NCI-H187 (cell line): ENCODE measurements at regions not wholly inside any gene's neighbourhood (a gene's known extent, or its start where the extent isn't known, plus 50 kb on each side); places are given as distances from the start of the nearest gene placed in this dataset.
"Not testable (repeated sequence)": the region's sequence is repeated elsewhere in the genome, so short reads cannot be mapped to it uniquely, and the experiment has no call there.

Source experiments
- DNase-seq, 2 experiments: peaks; one replicate each; lab custom pipeline; 2025; lab: John Stamatoyannopoulos, UW

DNA sequence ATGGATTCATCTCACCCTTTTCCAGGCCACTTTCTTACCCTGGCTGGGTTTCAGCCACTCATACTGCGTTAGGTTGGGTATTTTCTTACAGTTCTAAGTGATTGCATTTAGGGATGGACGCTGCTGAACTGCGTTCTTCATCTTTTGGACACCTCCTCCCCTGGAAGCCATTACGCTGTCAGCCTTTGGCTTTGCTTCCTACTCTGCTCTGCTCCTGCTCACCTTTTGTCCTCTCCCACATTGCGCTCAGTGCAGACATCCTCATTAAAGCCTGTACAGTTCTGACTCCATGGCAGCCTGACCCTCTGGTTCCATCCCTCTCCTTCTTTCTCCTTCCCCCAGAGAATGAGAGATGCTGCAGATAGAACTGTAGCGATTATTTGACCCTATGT lies 108.9 kb downstream of the SRGAP2 start:
- DNase-seq: not testable (repeated sequence)

DNA sequence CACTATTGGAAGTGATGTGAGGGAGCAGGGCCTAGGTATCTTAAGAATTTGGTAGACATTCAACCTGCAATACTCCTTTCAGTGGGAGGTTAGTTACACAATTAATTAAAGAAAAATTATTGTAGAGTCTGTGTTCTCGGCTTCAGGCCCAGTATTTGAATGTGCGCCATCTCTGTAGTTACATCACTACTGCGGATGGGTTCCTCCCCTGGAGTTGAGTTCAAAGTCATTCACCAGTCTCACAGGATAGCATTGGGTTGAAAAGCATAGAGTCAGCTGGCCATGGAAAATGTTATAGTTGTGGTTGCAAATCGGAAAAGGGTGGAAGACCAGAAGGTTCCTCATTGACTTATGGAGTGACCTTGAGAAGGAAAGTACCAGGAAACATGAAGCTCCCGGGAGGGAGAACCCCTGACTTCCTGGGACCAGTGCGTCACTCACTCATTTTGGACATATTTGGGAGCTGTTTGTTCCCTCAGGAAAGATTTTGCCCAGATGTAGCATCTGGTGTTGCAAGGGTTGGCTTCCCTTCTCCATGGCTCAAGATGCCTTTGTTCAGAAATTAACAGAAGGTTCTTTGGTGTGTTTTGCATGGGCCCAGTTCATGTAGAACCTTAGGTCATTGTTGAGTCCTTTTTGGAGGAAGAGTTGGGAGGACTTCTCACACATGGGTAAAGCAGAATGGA lies 111.8 kb downstream of the SRGAP2 start:
- not testable (repeated sequence) for DNase-seq

DNA sequence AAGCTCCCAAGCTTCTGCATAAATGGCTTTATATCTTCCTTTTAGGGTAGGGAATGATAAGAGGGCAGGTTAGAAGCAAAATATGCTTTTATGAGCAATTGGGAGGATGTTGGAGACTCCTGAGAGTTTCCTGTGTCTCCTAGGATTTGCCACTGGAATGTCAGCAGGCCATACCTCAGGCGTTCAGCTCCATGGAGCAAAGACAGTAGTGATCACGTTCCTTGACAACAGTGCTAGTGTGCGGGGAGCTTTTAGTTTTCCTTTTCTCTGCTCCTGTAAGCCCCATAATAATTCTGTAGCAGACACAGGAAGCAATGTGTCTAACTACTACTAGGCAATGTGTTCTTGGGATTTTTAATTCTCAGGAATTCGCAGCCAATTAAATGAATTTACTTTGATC lies 113.6 kb downstream of the SRGAP2 start:
- DNase-seq: not testable (repeated sequence)

DNA sequence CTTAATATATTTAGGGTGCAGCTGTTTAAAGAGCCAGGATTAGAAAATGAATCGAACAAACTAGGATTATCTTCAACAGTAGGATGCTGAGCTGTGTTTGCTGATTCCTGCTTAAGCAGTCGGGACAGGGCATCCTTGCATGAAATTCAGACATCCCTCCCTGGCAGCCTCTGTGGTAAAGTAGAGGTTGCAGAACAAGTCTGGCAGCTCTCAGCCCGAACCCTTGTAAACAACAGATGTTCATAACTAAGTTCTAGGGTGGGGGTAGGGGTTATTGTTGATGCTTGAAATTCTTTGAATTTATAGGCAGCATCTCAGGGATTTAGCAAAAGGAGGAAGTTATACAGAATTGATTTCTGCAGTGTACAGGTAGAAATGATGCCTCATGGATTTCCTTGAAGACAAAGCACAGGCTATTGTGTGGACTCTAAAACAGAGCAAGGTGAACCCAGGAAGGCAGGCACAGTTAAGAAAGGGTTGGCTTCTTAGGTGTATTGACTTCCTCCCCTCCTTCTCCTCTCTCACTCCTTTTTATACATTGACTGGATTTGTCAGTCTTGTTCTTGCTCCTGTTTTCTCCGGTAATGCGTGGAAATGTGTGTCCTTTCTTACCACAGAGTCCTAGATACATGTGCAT lies 114.7 kb downstream of the SRGAP2 start:
- not testable (repeated sequence) for DNase-seq

DNA sequence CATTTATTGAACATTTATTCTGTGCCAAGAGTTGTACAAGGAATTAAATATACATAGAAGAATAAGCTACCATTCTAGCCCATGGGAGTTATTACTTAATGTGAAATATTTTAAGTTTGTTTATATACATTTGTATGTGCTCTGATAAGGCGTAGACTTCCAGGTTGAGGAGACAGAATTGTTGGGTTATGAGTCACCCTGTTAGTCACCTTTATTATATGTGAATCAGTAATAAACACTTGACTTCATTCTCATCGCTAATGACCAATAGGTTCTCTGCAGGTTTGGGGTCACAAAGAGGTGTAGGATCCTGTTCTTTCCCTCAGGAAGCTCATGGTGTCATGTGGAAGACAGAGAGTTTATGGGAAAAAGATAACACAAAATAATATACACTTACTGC lies 116.9 kb downstream of the SRGAP2 start:
- DNase-seq: not testable (repeated sequence)

DNA sequence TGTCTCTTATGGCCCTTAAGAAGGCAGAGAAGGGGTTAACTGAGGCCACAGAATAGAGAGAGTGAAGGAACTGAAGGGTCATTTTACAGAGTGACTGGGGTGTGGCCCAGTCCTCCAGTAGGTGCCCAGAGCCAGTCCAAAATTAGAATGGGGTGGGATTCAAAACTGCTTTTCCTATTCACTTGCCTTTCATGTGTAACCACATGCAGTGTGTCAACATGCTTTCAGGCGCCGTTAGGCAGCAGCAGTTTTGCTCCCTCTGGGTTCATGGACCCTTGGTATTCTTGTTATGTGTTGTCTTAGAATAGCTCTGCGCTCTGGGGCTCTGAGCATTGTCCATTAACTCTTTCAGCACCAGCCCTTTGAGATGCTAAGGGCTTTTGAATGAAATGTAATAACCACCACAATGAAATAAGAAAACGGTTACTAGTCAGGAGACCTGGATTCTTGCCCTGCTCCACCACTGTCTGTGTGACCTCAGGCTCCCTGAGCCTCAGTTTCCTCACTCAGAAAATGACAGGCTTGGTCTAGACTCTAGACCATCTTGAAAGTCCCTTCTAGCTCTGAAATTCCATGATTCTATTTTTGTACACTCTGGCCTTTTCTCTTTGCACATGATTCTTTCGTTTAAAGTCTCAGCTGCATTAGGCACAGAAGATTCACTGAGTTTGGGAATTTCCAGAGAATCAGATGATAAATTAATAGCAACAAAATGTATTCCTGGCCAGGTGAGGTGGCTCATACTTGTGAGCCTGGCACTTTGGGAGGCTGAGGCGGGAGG lies 123.0 kb downstream of the SRGAP2 start:
- DNase-seq: not testable (repeated sequence)

DNA sequence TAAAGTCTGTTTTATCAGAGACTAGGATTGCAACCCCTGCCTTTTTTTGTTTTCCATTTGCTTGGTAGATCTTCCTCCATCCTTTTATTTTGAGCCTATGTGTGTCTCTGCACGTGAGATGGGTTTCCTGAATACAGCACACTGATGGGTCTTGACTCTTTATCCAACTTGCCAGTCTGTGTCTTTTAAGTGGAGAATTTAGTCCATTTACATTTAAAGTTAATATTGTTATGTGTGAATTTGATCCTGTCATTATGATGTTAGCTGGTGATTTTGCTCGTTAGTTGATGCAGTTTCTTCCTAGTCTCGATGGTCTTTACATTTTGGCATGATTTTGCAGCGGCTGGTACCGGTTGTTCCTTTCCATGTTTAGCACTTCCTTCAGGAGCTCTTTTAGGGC lies 128.3 kb downstream of the SRGAP2 start:
- DNase-seq: not testable (repeated sequence)

DNA sequence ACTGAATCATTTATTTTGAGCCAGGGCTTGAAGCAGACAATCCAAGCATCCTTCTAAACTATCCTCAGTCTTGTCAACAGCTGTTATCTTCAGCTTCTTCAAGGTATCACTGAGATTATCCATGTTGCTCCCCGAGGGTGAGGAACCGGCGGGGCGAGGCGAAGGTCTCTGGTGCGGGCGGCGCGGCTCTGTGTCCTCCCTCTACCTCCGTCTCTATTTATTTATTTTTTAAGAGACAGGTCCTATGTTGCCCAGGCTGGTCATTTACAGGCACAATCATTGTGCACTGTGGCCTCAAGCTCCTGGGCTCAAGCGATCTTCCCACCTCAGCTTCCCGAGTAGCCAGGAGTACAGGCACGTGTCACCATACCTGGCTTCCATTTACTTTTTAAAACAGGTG lies 130.0 kb downstream of the SRGAP2 start:
- DNase-seq: not testable (repeated sequence)

DNA sequence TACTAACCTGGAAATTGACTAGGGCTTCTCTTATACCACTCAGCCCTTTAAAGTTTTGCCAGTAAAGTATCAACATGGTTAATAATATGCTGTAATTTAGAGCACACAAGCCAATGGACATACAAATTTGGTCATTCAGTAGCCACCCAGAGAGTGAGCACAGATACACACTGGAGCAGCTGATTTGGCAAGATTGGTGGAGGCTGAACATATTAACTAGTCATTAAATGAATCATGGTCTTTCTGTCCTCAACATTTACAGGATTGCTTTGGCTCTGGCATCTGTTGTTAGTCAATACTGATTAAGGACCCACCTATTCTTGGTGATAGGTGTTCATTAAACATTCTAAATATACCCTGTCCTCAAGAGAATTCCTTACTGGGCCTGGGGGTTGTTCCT lies 130.6 kb downstream of the SRGAP2 start:
- DNase-seq: not testable (repeated sequence)

DNA sequence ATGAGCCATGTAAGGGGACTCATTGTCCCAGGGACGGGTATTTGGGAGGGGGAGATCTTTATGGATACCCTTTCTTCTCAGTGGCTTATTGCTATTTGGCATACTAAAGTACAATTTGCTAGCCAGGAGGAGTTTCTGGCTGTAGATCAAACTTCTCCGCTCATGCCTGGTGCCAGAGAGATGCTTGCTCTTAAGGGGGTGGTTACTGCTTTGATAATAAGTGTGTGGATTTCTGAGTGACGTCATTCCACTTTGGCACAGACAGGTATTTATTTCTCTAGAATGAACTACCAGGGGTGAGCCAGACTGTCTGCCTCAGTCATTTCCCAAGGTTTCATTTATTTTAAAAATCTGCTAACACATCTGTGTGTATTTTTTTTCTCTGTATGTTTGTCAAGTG lies 131.1 kb downstream of the SRGAP2 start:
- not testable (repeated sequence) for DNase-seq

DNA sequence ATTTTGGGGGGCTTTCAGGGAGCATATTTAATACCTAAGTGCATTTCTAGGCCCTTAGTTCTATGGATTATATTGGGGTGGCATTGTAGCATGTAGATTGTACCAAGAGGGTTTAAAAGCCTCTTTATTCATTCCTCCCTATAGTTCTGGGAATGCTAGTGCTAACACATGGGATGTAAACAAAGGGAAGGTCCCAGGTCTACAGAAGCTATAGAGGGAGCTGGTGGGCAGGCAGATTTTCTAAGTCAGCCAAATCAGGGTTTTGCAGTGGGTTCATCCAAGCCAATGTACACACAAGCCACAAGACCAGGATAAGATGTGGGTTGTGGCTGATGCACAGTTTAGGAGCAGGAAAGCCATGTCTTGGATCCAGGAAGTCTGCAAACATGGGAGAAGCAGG lies 131.8 kb downstream of the SRGAP2 start:
- DNase-seq: not testable (repeated sequence)

DNA sequence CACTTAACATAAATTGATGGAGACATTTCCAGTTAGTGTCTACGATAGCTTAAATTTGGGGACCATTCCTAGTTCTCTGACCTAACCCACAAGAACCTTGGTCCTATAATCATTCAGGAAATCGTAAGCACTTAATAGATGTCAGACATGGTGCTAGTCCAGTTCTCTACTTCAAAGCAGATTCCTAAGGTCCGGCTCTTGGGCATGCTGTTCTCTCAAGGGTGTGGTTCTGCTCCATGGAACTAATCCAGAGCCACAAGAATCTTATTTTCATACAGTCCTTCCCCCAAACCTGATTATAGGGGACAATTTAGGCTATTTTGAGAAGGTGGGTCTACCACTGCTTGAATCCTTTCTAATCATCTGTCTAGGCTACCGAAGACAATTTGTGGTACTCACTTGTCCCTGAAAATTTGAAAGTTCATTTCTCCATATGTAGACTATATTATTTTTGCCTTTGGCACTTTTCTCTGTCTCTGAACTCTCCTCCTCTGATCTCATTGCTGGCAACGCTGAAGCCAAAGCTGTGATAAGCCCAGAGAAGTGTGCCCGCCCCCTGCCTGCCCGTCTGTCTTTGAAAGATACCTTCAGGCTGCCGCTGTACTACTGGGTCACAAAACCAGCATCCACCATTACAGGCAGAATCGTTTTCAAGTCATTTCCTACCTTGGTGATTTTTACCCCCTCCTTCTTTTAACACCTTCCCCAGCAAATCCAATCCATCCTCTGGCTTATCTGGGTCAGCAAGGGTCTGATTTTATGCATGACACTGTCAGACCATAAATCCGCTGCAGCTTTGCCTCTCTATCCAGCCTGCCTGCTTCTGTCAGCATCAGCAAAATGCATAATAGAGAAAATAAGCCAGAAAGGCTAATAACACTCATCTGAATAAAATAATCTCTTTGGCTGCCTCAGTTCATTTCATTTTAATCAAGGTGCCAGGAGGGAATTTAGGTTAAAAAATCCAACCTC lies 132.8 kb downstream of the SRGAP2 start:
- DNase-seq: not testable (repeated sequence)

DNA sequence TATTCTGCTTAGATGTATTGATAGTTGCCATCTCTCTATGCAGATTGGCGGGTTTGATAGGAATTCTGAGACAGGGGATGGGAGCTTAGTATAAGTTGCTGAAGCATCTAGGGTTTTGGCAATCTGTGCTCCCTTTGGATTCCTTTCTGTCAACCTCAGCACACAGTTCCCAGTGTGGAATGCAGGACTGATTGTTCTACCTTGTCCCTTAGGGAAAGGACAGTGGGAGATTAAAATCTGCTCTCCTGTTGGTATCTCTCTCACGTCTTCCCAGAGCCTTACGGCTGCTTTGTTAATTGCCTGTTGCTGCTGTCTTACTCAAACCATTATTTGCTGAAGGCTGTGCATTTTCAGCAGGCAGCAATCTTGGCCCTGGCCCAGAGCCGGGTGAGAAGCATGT lies 133.3 kb upstream of the IKBKE start:
- not testable (repeated sequence) for DNase-seq

DNA sequence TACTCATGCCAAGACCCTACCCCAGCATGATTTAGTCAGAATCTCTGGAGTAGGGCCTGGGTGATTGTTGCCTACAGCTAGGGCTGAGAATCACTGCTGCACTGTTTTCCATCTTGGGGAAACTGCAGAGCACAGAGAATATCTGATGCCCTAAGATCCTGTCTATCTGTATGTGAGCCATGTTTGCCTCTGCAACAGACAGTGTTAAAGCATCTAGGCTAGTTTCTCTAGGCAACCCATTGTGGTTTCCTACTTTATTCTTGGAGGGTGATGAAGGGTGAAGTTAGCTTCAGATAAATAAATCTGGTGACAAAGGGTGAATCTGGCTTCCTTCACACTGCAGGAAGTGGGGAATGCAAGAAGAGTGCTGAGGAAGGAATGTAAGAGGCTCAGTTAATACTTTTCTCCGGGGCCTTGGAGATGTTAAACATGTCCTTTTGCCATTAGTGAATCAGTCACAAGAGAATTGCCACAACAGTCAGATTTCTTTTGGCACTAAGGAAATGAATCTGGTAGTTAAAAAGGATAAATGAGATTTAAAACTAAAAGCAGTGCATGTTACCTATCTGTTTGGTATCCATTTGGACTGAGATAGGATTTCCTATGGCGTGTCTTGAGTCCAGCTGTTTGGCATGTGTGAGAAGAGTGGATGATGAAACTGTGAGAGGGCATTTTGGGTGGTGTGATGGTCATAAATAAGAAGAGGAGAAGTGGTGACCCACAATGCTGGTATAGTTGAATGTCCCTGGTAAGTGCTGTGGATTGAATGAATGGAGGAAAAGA lies 119.6 kb upstream of the IKBKE start:
- DNase-seq: not testable (repeated sequence)

DNA sequence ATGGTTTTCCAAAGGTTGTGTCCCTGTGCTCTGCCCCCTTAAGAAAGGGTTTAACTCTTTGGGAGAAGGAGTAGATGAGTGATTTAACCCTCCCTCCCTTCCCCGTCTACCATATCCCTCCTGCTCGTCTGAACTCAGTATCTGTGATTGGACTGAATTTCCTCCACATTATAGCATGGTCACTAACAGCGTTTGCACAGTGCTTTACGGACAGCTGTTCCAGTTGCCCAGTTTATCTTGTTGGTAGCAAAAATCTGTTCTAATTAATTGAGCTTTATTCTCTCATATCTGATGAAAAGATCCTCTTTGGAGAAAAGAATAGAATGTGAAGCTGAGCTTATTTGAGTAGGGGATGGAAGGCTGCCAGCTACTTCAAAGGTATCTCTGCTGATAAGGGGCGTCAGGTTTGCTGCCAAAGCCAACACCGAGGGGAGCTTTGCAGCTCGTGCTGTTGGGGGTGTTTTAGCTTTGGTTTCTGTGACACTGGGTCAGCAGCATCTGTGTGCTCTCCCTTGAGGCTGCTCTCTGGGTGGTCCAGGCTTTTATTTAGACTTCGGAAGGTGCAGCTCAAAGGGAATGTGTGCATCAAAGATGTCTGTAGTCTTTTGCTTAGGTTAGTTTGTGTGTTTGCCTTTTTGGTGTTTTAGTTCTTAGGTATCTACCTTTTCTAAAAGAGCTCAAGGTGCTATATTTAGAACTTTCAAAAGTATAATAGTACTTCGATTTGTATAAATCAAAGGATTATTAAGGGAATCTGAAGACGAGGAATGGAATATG lies 118.8 kb upstream of the IKBKE start:
- DNase-seq: not testable (repeated sequence)

DNA sequence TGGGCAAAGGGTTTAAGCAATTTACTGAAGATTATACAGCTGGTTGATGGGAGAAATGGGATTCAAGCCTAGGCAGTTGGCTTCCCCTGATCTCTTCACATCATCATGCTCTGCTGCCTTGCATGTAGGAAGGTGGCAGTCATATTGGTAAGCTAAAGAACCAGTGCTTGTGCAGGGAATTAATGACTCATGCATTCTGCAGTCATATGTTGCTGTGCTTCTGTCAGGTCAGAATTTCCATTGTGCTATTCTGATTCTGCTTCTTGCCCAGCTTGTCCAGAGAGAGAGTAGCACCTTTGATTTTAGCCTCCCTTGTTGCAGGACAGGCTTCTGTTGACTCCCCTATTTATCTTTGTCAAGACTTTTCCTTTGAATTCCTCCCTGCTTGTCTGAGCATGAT lies 114.0 kb upstream of the IKBKE start:
- not testable (repeated sequence) for DNase-seq

DNA sequence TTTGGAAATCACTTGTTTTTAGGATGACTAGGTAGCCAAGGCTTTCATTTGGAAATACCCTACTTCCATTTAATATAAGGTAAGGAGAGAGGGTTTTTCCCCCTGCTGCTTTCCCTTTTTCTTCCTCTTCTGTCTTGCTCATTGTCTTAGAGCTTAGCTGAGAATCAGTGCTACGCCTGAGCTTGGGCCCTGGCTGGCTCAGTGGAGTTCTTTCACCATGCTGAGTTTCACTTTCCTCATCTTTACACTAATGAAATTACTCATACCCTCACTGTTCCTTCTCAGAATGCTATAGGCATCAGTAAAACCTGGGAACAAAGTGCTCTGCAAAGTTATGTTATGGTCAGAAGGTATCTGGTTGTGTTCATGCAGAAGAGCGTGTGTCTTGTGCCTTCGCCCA lies 112.3 kb upstream of the IKBKE start:
- DNase-seq: not testable (repeated sequence)

DNA sequence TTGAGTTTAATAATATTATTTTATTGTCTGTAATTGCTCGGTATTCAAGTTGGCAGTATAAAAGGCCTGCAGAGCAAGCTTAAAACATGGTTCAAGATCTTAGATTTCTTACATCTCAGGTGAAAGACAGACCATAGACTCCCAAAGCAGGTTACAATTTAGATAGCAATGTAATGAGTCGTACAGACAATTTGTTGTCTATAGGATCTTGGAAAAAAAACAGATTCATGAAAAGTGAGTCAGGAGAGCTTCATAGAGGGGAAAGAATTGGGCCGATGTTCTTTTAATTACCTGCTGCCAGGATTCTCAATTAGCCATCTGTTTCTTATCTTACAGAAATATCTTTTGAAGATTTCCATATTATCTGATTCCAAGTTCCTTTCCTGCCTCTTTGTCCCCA lies 111.5 kb upstream of the IKBKE start:
- not testable (repeated sequence) for DNase-seq

DNA sequence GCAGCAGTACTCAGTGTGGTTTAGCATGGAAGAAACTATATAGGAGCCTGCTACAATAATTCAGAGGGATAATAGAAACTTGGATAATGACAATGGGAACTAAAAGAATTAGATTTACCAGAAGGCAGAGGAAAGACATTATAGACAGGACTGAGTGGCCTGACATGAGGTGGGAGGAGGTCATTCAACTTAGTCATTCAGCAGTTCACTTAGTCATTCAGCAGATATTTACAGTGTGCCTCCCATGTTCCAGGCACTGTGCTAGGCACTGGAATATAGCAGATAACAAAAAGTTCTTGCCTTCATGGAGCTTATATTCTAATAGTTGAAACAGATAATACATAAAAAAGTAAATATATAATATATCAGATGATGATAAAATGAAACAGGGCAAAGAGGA lies 110.9 kb upstream of the IKBKE start:
- DNase-seq: not testable (repeated sequence)

DNA sequence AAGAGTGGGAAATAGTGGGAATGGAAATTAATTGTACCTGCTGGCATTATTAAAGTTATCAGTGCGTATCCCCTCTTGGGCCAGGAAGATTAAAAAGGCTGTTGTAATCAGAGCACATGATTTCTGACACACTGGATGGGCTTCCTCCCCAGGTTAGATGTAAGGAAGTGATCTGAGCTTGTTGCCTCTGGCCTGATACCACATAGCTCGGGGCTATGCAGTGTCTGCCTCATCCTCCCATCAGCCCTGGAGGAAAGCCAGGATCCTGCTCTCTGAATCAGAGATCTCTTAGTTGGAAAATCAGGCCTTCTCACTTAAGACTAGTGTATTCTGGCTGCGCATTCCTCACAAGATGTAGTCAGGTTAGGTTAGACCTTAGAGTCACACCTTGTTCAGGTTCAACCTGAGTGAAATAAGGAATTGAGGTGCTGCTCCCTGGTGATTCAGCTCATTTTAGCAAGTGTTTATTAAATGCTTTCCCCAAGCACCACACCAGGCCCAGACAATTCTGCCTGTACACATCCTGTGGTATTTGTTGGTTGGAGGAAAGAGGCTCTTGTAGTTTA lies 108.2 kb upstream of the IKBKE start:
- not testable (repeated sequence) for DNase-seq
